ENCODE measurements at regions not wholly inside any gene's neighbourhood (a gene's known extent, or its start where the extent isn't known, plus 50 kb on each side); places are given as distances from the start of the nearest gene placed in this dataset.

DNA sequence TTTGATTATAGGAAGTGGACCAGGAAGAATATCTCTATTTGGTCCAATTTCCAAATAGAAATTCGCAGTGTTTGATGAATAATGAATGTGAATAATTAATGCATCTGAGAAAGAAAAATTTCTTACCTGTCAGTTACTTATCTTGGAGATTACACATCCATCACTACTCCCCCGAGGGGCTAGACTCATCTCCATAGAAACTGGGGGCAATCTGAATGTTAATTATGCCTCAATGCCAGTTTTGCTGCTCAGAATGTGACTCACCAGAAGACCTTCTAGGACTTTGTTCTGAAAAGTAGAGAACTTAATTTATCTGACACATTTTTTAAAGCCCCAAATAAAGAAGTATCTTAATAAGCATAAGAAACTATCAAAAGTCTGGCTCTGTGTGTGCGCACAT, 233.4 kb upstream of the NR4A3 start:
- TF ChIP-seq POLR2A (IDR thresholded peaks at IDR 0.05) (no peak), CTCF (IDR thresholded peaks at IDR 0.05) (no peak)
